Loucy (cell line): ENCODE measurements at regions not wholly inside any gene's neighbourhood (a gene's known extent, or its start where the extent isn't known, plus 50 kb on each side); places are given as distances from the start of the nearest gene placed in this dataset.

ENCODE experiments used
- H2AFZ ChIP-seq: fragments of 200-600 bp; sonication (generic); 2 replicates; pipeline ENCODE4 v1.6.0; 2016; ENCODE audit warnings: antibody characterized with exemption, mild to moderate bottlenecking, low read length, moderate library complexity
- H3F3A ChIP-seq: fragments of 200-600 bp; 2 replicates; pipeline ENCODE4 v1.6.0; 2016; ENCODE audit warnings: antibody characterized with exemption, low read depth, mild to moderate bottlenecking
- H3K27me3 ChIP-seq: fragments of 200-600 bp; sonication (generic); 2 replicates; pipeline ENCODE4 v1.6.1; 2014; ENCODE audit warnings: low read length, mild to moderate bottlenecking; ENCODE audit not compliant: insufficient read depth, poor library complexity, severe bottlenecking
- H3K36me3 ChIP-seq: fragments of 200-600 bp; sonication (generic); 2 replicates; pipeline ENCODE4 v1.6.1; 2016; ENCODE audit warnings: low read length; ENCODE audit not compliant: insufficient read depth
- H3K4me1 ChIP-seq: fragments of 200-600 bp; sonication (generic); 2 replicates; pipeline ENCODE4 v1.5.1; 2014; ENCODE audit warnings: low read length, mild to moderate bottlenecking; ENCODE audit not compliant: insufficient read depth, poor library complexity, severe bottlenecking
- H3K4me2 ChIP-seq: fragments of 200-600 bp; sonication (generic); 2 replicates; pipeline ENCODE4 v1.6.0; 2014; ENCODE audit warnings: antibody characterized with exemption, low read length, low read depth, mild to moderate bottlenecking; ENCODE audit not compliant: poor library complexity, severe bottlenecking
- H3K4me3 ChIP-seq: fragments of 200-600 bp; sonication (generic); 2 replicates; pipeline ENCODE4 v1.5.1; 2014; ENCODE audit warnings: low read length, mild to moderate bottlenecking, mixed read lengths; ENCODE audit not compliant: poor library complexity, severe bottlenecking
- H3K79me2 ChIP-seq: fragments of 200-600 bp; sonication (generic); 2 replicates; pipeline ENCODE4 v1.6.1; 2014; ENCODE audit warnings: low read length; ENCODE audit not compliant: insufficient read depth
- H3K9ac ChIP-seq: fragments of 200-600 bp; sonication (generic); 2 replicates; pipeline ENCODE4 v1.6.0; 2014; ENCODE audit warnings: mild to moderate bottlenecking, low read depth, low read length, moderate library complexity; ENCODE audit not compliant: poor library complexity, severe bottlenecking
- H3K9me2 ChIP-seq: fragments of 200-600 bp; sonication (generic); replicated peaks from 2 replicates; pipeline ENCODE4 v1.6.1; 2016; ENCODE audit warnings: low read depth, low read length, mixed read lengths
- H3K9me3 ChIP-seq: fragments of 200-600 bp; sonication (generic); 2 replicates; pipeline ENCODE4 v1.6.1; 2014; ENCODE audit warnings: mild to moderate bottlenecking, antibody characterized with exemption, low read length, low read depth; ENCODE audit not compliant: insufficient read depth
- H4K20me1 ChIP-seq: fragments of 200-600 bp; sonication (generic); 2 replicates; pipeline ENCODE4 v1.6.0; 2014; ENCODE audit warnings: antibody characterized with exemption, low read length, mild to moderate bottlenecking; ENCODE audit not compliant: insufficient read depth, poor library complexity, severe bottlenecking
- EZH2phosphoT487 ChIP-seq: fragments of 200-600 bp; IDR thresholded peaks from 2 replicates; pipeline ENCODE4 v1.6.1; 2018; ENCODE audit warnings: antibody characterized with exemption, mild to moderate bottlenecking, moderate library complexity, borderline replicate concordance
- TF ChIP-seq, protein P1 (sequence below): fragments of 200-600 bp; sonication (generic); conservative IDR thresholded peaks from 2 replicates; pipeline ENCODE4 v1.5.1; 2014; ENCODE audit warnings: mild to moderate bottlenecking, antibody characterized with exemption, low read length

DNA sequence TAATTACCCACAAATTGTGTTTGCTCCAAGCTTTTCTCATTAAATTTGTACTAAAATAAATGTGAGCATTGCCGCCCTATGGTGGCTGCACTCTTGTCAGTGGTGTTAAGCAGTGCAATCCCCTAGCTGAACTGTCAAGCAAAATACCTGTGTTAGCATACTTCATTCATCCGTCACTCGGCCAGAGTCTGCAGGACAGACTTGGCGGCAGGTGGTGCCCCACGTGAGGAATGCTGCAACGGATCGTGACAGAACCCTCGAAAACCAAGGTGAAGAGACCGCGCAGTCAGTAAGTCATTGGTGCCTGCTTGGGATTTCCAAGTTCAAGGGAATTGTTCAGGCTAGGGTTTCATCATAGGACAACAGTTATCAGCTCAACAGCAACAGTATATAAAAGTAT lies 1592.1 kb upstream of the TENM4 start:
- Histone ChIP-seq H2AFZ (no peak overlapping the region), H3K4me1 (no peaks in the 10 kb centered on the region), H3K9me3 (peaks cover 2% of the 10 kb centered on the region; the same call in 1 of the 2 replicates), H3K9ac (no peak overlapping the region), H4K20me1 (no peaks in the 10 kb centered on the region), H3K4me3 (no peak overlapping the region), H3K36me3 (no peaks in the 10 kb centered on the region), H3K4me2 (no peak overlapping the region), H3F3A (no peaks in the 10 kb centered on the region), H3K27me3 (no peaks in the 10 kb centered on the region), H3K79me2 (no peaks in the 10 kb centered on the region), H3K9me2 (no peaks in the 10 kb centered on the region)
- no peak for TF ChIP-seq EZH2phosphoT487
- TF ChIP-seq, protein P1, sequence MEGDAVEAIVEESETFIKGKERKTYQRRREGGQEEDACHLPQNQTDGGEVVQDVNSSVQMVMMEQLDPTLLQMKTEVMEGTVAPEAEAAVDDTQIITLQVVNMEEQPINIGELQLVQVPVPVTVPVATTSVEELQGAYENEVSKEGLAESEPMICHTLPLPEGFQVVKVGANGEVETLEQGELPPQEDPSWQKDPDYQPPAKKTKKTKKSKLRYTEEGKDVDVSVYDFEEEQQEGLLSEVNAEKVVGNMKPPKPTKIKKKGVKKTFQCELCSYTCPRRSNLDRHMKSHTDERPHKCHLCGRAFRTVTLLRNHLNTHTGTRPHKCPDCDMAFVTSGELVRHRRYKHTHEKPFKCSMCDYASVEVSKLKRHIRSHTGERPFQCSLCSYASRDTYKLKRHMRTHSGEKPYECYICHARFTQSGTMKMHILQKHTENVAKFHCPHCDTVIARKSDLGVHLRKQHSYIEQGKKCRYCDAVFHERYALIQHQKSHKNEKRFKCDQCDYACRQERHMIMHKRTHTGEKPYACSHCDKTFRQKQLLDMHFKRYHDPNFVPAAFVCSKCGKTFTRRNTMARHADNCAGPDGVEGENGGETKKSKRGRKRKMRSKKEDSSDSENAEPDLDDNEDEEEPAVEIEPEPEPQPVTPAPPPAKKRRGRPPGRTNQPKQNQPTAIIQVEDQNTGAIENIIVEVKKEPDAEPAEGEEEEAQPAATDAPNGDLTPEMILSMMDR: no peak

DNA sequence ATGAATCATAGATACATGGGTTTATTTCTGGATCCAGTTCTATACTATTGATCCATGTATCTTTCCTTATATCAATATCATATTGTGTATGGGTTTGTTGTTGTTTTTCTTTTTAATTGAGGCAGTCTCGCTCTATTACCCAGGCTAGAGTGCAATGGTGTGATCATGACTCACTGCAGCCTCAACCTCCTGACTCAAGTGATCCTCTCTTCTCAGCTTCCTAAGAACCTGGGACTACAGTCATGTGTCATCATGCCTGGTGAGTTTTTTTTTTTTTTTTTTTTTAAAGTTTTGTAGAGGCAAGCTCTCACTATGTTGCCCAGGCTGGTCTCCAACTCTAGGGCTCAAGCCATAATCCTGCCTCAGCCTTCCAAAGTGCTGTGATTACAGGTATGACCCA lies 1589.4 kb upstream of the TENM4 start:
- TF ChIP-seq, protein P1: no peak
- TF ChIP-seq EZH2phosphoT487: no peak
- Histone ChIP-seq H3K4me2 (no peak overlapping the region), H2AFZ (no peak overlapping the region), H3K79me2 (no peaks in the 10 kb centered on the region), H3K9me2 (no peaks in the 10 kb centered on the region), H3F3A (no peaks in the 10 kb centered on the region), H3K27me3 (no peaks in the 10 kb centered on the region), H3K9ac (no peak overlapping the region), H3K4me1 (no peaks in the 10 kb centered on the region), H3K36me3 (no peaks in the 10 kb centered on the region), H3K9me3 (no peaks in the 10 kb centered on the region), H3K4me3 (no peak overlapping the region), H4K20me1 (no peaks in the 10 kb centered on the region)

DNA sequence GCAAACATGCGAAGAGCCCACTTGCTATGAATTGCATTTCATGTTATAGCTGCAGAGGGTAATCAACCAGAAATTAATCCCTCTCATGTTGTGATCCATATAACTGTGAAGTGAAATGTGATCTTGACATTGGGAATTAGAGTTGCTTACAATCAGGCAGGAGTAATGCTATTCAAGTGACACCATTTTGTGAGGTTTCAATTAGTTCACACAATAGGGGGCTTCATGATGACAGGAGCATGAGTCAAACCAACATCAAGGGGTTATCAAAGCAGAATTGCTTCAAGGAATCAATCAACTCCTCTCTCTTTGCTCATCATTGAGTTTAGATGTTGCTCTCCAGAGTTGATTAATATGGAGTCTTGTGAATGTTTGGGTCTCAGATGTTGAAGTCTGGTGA lies 1585.2 kb upstream of the TENM4 start:
- H4K20me1 ChIP-seq: no peaks in the 10 kb centered on the region
- no peaks in the 10 kb centered on the region for H3K4me1 ChIP-seq
- H3K4me2 ChIP-seq: no peak overlapping the region
- no peak overlapping the region for H3K9ac ChIP-seq
- TF ChIP-seq, protein P1: no peak
- no peak for TF ChIP-seq EZH2phosphoT487
- H2AFZ ChIP-seq: no peak overlapping the region
- no peaks in the 10 kb centered on the region for H3K27me3 ChIP-seq
- H3F3A ChIP-seq: no peaks in the 10 kb centered on the region
- no peaks in the 10 kb centered on the region for H3K79me2 ChIP-seq
- H3K9me2 ChIP-seq: no peaks in the 10 kb centered on the region
- H3K36me3 ChIP-seq: no peaks in the 10 kb centered on the region
- no peak overlapping the region for H3K4me3 ChIP-seq
- H3K9me3 ChIP-seq: no peaks in the 10 kb centered on the region
